ENCODE measurements at regions not wholly inside any gene's neighbourhood (a gene's known extent, or its start where the extent isn't known, plus 50 kb on each side); places are given as distances from the start of the nearest gene placed in this dataset.

DNA sequence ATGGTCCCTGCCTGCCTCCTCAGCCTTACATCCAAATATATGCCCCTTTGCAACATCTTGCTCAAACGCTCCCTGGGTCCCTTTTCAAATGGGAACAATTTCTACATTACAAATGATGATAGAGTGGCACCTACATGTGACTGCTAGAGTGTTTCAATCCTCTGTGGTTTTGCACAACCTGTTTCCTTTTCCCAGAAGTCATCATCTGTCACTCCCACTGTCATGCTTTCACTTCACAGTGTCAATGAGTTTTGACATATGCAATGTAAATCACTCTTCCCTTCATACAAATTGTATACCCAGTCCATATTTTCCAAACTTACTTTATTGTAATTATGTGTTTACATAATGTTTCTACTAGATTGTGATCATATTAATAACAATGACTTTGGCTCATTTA is 887.3 kb downstream of the TDRD15 start:
- Histone ChIP-seq H2AFZ (ENCODE audit: low read depth, low read length, severe bottlenecking) (no peak overlapping the region), H3K9me3 (ENCODE audit: insufficient read depth, low read length) (no peaks in the 10 kb centered on the region), H3K36me3 (ENCODE audit: low read length) (no peaks in the 10 kb centered on the region), H3K4me2 (ENCODE audit: low read depth, low read length, poor library complexity, severe bottlenecking) (no peak overlapping the region), H3K4me3 (ENCODE audit: insufficient read depth, low read length, poor library complexity, severe bottlenecking) (no peak overlapping the region), H3K9me2 (replicated peaks; ENCODE audit: insufficient read depth, low read length) (no peaks in the 10 kb centered on the region), H3K79me2 (ENCODE audit: insufficient read depth, low read length) (no peaks in the 10 kb centered on the region), H3F3A (ENCODE audit: insufficient read depth) (no peaks in the 10 kb centered on the region), H3K27me3 (ENCODE audit: low read length) (no peaks in the 10 kb centered on the region), H3K9ac (ENCODE audit: low read length) (no peak overlapping the region), H4K20me1 (ENCODE audit: low read depth, low read length) (no peaks in the 10 kb centered on the region), H3K27ac (ENCODE audit: low read depth, low read length) (no peak overlapping the region)
- no peak for TF ChIP-seq EZH2phosphoT487 (conservative IDR thresholded peaks at IDR 0.05; ENCODE audit: low read length)
- TF ChIP-seq, protein P1, sequence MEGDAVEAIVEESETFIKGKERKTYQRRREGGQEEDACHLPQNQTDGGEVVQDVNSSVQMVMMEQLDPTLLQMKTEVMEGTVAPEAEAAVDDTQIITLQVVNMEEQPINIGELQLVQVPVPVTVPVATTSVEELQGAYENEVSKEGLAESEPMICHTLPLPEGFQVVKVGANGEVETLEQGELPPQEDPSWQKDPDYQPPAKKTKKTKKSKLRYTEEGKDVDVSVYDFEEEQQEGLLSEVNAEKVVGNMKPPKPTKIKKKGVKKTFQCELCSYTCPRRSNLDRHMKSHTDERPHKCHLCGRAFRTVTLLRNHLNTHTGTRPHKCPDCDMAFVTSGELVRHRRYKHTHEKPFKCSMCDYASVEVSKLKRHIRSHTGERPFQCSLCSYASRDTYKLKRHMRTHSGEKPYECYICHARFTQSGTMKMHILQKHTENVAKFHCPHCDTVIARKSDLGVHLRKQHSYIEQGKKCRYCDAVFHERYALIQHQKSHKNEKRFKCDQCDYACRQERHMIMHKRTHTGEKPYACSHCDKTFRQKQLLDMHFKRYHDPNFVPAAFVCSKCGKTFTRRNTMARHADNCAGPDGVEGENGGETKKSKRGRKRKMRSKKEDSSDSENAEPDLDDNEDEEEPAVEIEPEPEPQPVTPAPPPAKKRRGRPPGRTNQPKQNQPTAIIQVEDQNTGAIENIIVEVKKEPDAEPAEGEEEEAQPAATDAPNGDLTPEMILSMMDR (IDR thresholded peaks at IDR 0.05; ENCODE audit: insufficient read depth, low read length, poor library complexity, severe bottlenecking) = no peak

DNA sequence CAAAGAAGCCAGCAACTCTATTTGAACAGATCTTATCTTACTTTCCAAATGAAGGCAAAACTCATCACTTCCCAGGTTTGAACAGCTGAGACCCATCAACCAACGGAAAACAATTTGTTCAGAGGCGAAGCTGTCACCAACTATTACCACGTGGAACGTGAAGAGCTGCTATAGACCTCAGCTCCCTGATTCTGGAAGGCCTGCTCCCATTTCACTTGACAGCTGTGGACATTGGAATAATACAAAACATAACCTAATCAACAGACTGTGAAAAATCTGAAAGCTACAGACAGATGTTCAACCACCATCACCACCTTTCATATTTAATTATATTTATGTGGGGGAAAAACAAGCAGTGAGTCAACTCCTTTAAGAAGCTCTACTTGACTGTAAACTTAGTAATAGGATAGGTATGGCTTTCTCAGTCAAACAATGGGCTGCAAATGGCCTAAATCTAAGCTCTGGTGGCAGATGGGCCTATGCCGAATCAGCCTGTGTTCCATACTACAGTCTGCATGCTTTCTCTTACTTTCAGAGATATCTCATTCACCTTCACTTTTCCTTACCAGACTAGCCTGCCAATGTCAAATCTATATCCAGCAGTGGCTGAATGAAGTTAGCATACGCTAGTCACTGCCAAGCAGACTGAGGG is 896.4 kb downstream of the TDRD15 start:
- Histone ChIP-seq H3K36me3 (ENCODE audit: low read length) (no peaks in the 10 kb centered on the region), H3K27me3 (ENCODE audit: low read length) (no peaks in the 10 kb centered on the region), H3F3A (ENCODE audit: insufficient read depth) (no peaks in the 10 kb centered on the region), H2AFZ (ENCODE audit: low read depth, low read length, severe bottlenecking) (no peak overlapping the region), H3K9me2 (replicated peaks; ENCODE audit: insufficient read depth, low read length) (no peaks in the 10 kb centered on the region), H3K27ac (ENCODE audit: low read depth, low read length) (no peak overlapping the region), H3K4me3 (ENCODE audit: insufficient read depth, low read length, poor library complexity, severe bottlenecking) (no peak overlapping the region), H4K20me1 (ENCODE audit: low read depth, low read length) (no peaks in the 10 kb centered on the region), H3K79me2 (ENCODE audit: insufficient read depth, low read length) (no peaks in the 10 kb centered on the region), H3K4me2 (ENCODE audit: low read depth, low read length, poor library complexity, severe bottlenecking) (no peak overlapping the region), H3K9me3 (ENCODE audit: insufficient read depth, low read length) (no peaks in the 10 kb centered on the region), H3K9ac (ENCODE audit: low read length) (no peak overlapping the region)
- no peak for TF ChIP-seq EZH2phosphoT487 (conservative IDR thresholded peaks at IDR 0.05; ENCODE audit: low read length)
- TF ChIP-seq, protein P1 (IDR thresholded peaks at IDR 0.05; ENCODE audit: insufficient read depth, low read length, poor library complexity, severe bottlenecking) = no peak

DNA sequence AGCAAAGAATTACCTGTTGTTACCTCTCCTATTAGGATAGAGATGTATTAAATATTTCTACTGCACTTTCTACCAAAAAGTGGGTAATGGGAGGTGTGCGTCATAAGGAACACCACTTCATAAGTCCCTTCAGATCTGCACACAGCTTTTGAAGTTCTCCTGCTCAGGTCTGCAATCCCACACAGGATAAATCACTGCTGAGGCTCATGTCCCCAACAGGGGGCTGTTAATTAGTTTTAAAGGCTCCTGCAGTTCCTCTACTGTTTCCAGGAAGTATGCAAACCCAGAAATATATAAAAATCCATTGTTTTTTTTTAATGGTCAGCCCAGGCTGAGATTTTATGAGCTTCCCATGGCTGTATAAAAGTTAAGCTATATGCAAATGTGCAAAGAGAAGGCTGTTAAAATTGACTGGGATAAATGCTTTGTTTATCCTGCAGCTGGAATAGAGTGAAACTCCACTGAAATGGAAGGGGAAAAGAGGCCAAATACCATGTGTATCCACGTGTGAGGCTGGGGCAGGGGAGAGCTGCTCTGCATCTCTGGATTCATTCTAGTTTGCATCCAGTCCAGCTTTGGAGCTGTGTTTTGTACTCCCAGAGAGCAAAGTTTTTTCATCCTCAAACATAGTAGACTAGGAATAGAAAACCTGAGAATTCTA is 903.7 kb downstream of the TDRD15 start:
- no peak overlapping the region for H2AFZ ChIP-seq (ENCODE audit: low read depth, low read length, severe bottlenecking)
- H3F3A ChIP-seq (ENCODE audit: insufficient read depth) = no peaks in the 10 kb centered on the region
- no peaks in the 10 kb centered on the region for H3K9me3 ChIP-seq (ENCODE audit: insufficient read depth, low read length)
- H3K36me3 ChIP-seq (ENCODE audit: low read length) = no peaks in the 10 kb centered on the region
- H3K27ac ChIP-seq (ENCODE audit: low read depth, low read length) = no peak overlapping the region
- no peak overlapping the region for H3K9ac ChIP-seq (ENCODE audit: low read length)
- no peaks in the 10 kb centered on the region for H3K9me2 ChIP-seq (replicated peaks; ENCODE audit: insufficient read depth, low read length)
- TF ChIP-seq, protein P1 (IDR thresholded peaks at IDR 0.05; ENCODE audit: insufficient read depth, low read length, poor library complexity, severe bottlenecking) = no peak
- no peak for TF ChIP-seq EZH2phosphoT487 (conservative IDR thresholded peaks at IDR 0.05; ENCODE audit: low read length)
- no peak overlapping the region for H3K4me2 ChIP-seq (ENCODE audit: low read depth, low read length, poor library complexity, severe bottlenecking)
- H4K20me1 ChIP-seq (ENCODE audit: low read depth, low read length) = no peaks in the 10 kb centered on the region
- H3K27me3 ChIP-seq (ENCODE audit: low read length) = no peaks in the 10 kb centered on the region
- no peak overlapping the region for H3K4me3 ChIP-seq (ENCODE audit: insufficient read depth, low read length, poor library complexity, severe bottlenecking)
- no peaks in the 10 kb centered on the region for H3K79me2 ChIP-seq (ENCODE audit: insufficient read depth, low read length)
